MM.1S (cell line): ENCODE measurements at regions not wholly inside any gene's neighbourhood (a gene's known extent, or its start where the extent isn't known, plus 50 kb on each side); places are given as distances from the start of the nearest gene placed in this dataset.

Experiments used
- DNase-seq: peaks from one replicate; pipeline ENCODE4 v3.0.0-alpha.2; 2015
- H2AFZ ChIP-seq: fragments of 300-600 bp; sonication (generic); 2 replicates; pipeline ENCODE4 v1.6.0; 2016; ENCODE audit warnings: antibody characterized with exemption, low read length
- H3F3A ChIP-seq: fragments of 300-600 bp; sonication (generic); 2 replicates; pipeline ENCODE4 v1.6.1; 2016; ENCODE audit warnings: mild to moderate bottlenecking, antibody characterized with exemption, low read length, moderate library complexity, mixed read lengths; ENCODE audit not compliant: insufficient read depth
- H3K27ac ChIP-seq: fragments of 300-600 bp; sonication (generic); 2 replicates; pipeline ENCODE4 v1.5.1; 2016; ENCODE audit warnings: mild to moderate bottlenecking, low read length
- H3K27me3 ChIP-seq: fragments of 300-600 bp; sonication (generic); replicated peaks from 2 replicates; pipeline ENCODE4 v1.6.0; 2016; ENCODE audit warnings: low read length; ENCODE audit not compliant: insufficient read depth
- H3K36me3 ChIP-seq: fragments of 300-600 bp; sonication (generic); replicated peaks from 2 replicates; pipeline ENCODE4 v1.6.1; 2016; ENCODE audit warnings: mild to moderate bottlenecking, low read length, mixed read lengths; ENCODE audit not compliant: insufficient read depth
- H3K4me1 ChIP-seq: fragments of 300-600 bp; sonication (generic); 2 replicates; pipeline ENCODE4 v1.6.1; 2016; ENCODE audit warnings: low read length, mixed read lengths
- H3K4me2 ChIP-seq: fragments of 300-600 bp; sonication (generic); 2 replicates; pipeline ENCODE4 v1.6.0; 2016; ENCODE audit warnings: low read depth, low read length
- H3K4me3 ChIP-seq: fragments of 300-600 bp; sonication (generic); 2 replicates; pipeline ENCODE4 v1.5.1; 2016; ENCODE audit warnings: low read length, mixed read lengths
- H3K79me2 ChIP-seq: fragments of 300-600 bp; sonication (generic); 2 replicates; pipeline ENCODE4 v1.6.1; 2016; ENCODE audit warnings: mixed run types, low read length, mixed read lengths
- H3K9ac ChIP-seq: fragments of 300-600 bp; sonication (generic); 2 replicates; pipeline ENCODE4 v1.6.1; 2016; ENCODE audit warnings: low read length, mixed read lengths
- H3K9me2 ChIP-seq: fragments of 300-600 bp; sonication (generic); replicated peaks from 2 replicates; pipeline ENCODE4 v1.6.1; 2016; ENCODE audit warnings: mild to moderate bottlenecking, low read length, mixed read lengths; ENCODE audit not compliant: insufficient read depth
- H3K9me3 ChIP-seq: fragments of 300-600 bp; sonication (generic); replicated peaks from 2 replicates; pipeline ENCODE4 v1.6.1; 2016; ENCODE audit warnings: mild to moderate bottlenecking, low read length, mixed read lengths; ENCODE audit not compliant: insufficient read depth
- H4K20me1 ChIP-seq: fragments of 300-600 bp; sonication (generic); 2 replicates; pipeline ENCODE4 v1.6.1; 2016; ENCODE audit warnings: mild to moderate bottlenecking, low read length, moderate library complexity, mixed read lengths; ENCODE audit not compliant: insufficient read depth
- EZH2 ChIP-seq: fragments of 300-600 bp; sonication (generic); optimal IDR thresholded peaks from 2 replicates; pipeline ENCODE3; 2017; ENCODE audit warnings: low read depth, mild to moderate bottlenecking, antibody characterized with exemption, low read length, mixed read lengths
- EZH2phosphoT487 ChIP-seq: fragments of 300-600 bp; sonication (generic); IDR thresholded peaks from 2 replicates; pipeline ENCODE4 v1.6.1; 2018; ENCODE audit warnings: antibody characterized with exemption, low read length
- TF ChIP-seq, protein P1 (sequence below): fragments of 300-600 bp; sonication (generic); IDR thresholded peaks from 2 replicates; pipeline ENCODE4 v1.5.1; 2016; ENCODE audit warnings: antibody characterized with exemption, low read length, mixed read lengths

DNA sequence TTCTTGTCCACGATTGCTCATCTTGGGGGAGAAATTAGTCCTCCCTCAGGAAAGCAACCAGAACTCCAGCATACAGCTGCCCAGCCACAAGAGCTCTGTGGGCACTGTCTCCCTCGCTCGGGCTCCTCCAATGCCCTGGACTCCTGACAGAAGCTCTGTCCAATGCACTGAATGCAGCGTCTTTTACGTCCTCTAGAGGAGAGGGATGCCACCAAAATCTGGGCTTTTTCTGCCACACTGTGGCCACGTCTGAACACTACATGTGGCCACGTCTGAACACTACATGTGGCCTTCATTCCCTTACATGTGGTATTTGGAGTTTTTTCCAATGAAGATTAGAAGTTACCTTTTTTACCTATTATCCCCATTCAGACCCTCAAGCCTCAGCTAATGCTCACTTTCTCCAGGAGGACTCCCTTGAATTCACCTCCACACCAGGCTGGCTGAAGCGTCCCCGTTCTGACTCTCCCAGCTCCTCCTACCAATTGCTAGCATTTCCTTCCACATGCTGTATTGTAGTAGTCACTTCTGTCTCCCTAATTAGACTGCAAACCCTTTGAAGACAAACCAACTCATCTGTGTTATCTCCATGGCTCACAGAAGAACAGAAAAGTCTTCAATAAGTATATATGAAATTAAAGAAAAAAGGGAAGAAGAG is 134.3 kb upstream of the PDE1C start:
- TF ChIP-seq, protein P1, sequence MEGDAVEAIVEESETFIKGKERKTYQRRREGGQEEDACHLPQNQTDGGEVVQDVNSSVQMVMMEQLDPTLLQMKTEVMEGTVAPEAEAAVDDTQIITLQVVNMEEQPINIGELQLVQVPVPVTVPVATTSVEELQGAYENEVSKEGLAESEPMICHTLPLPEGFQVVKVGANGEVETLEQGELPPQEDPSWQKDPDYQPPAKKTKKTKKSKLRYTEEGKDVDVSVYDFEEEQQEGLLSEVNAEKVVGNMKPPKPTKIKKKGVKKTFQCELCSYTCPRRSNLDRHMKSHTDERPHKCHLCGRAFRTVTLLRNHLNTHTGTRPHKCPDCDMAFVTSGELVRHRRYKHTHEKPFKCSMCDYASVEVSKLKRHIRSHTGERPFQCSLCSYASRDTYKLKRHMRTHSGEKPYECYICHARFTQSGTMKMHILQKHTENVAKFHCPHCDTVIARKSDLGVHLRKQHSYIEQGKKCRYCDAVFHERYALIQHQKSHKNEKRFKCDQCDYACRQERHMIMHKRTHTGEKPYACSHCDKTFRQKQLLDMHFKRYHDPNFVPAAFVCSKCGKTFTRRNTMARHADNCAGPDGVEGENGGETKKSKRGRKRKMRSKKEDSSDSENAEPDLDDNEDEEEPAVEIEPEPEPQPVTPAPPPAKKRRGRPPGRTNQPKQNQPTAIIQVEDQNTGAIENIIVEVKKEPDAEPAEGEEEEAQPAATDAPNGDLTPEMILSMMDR = peak; percentile 73
- TF ChIP-seq EZH2 = no peak
- no peak for TF ChIP-seq EZH2phosphoT487
- Histone ChIP-seq H3K4me3 (peak overlapping the region; percentile 38; the same call in 1 of the 2 replicates), H3K9me3 (no peaks in the 10 kb centered on the region), H3K4me2 (peak overlapping the region; percentile 30; the same call in 1 of the 2 replicates), H2AFZ (peak overlapping the region; percentile 53; the same call in 1 of the 2 replicates), H3K79me2 (no peaks in the 10 kb centered on the region), H3K27me3 (no peaks in the 10 kb centered on the region), H3K9me2 (no peaks in the 10 kb centered on the region), H3K4me1 (no peaks in the 10 kb centered on the region; the same call in 1 of the 2 replicates), H3K27ac (no peak overlapping the region), H3K9ac (no peak overlapping the region), H3F3A (no peaks in the 10 kb centered on the region), H4K20me1 (no peaks in the 10 kb centered on the region), H3K36me3 (no peaks in the 10 kb centered on the region)
- DNase-seq = peak; percentile 74

DNA sequence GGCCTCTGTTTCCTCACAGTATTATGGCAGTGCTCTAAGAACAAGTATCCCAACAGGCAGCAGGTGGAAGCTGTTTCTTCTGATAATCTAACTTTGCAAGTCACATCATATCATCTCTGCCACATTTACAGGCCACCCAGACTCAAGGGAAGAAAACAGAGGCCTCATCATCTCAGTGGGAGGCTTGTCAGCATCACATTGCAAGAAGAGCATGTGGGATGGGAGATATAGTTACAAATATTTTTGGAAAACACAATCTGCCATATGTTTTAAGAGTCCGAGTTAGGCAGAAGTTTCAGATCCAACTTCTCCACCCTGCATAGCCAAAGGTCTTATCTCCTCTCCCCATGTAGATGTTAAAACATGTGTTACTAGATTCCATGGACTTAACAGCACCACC is 130.4 kb upstream of the PDE1C start:
- H3K9ac ChIP-seq = no peak overlapping the region
- no peak overlapping the region for H3K4me3 ChIP-seq
- no peak overlapping the region for H3K4me2 ChIP-seq
- H3K27me3 ChIP-seq = no peaks in the 10 kb centered on the region
- H3K9me2 ChIP-seq = no peaks in the 10 kb centered on the region
- DNase-seq = no peak
- H3K79me2 ChIP-seq = no peaks in the 10 kb centered on the region
- H3F3A ChIP-seq = no peaks in the 10 kb centered on the region
- TF ChIP-seq, protein P1 = no peak
- TF ChIP-seq EZH2phosphoT487 (no peak), EZH2 (no peak)
- H2AFZ ChIP-seq = no peak overlapping the region
- H4K20me1 ChIP-seq = no peaks in the 10 kb centered on the region
- no peak overlapping the region for H3K27ac ChIP-seq
- no peaks in the 10 kb centered on the region for H3K9me3 ChIP-seq
- no peaks in the 10 kb centered on the region for H3K36me3 ChIP-seq
- no peaks in the 10 kb centered on the region; the same call in 1 of the 2 replicates for H3K4me1 ChIP-seq

DNA sequence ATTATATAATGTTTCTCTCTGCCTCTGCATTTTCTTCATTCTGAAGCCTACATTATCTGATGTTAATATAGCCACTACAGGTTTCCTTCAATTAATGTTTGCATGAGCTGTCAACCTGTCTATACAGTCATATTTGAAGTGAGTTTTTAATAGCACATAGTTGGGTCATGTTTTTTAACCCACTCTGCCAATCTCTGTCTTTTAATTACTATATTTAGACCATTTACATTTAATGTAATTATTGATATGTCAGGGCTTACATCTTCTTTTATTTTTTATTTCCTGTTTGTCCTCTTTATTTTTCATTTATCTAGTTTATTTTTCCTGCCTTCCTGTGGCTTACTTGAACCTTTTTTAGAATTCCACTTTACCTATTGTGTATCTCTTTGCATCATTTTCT is 124.3 kb upstream of the PDE1C start:
- no peak overlapping the region for H3K9ac ChIP-seq
- H3K4me3 ChIP-seq = no peak overlapping the region
- no peaks in the 10 kb centered on the region for H3K27me3 ChIP-seq
- no peaks in the 10 kb centered on the region for H3K79me2 ChIP-seq
- H3K9me3 ChIP-seq = no peaks in the 10 kb centered on the region
- H3K36me3 ChIP-seq = no peaks in the 10 kb centered on the region
- H3F3A ChIP-seq = no peaks in the 10 kb centered on the region
- no peak for TF ChIP-seq EZH2phosphoT487
- TF ChIP-seq, protein P1 = no peak
- TF ChIP-seq EZH2 = no peak
- no peaks in the 10 kb centered on the region for H3K4me1 ChIP-seq
- H4K20me1 ChIP-seq = no peaks in the 10 kb centered on the region
- no peak overlapping the region for H3K27ac ChIP-seq
- no peak overlapping the region for H2AFZ ChIP-seq
- H3K9me2 ChIP-seq = no peaks in the 10 kb centered on the region
- H3K4me2 ChIP-seq = no peak overlapping the region
- no peak for DNase-seq
